ENCODE measurements at regions not wholly inside any gene's neighbourhood (a gene's known extent, or its start where the extent isn't known, plus 50 kb on each side); places are given as distances from the start of the nearest gene placed in this dataset.

DNA sequence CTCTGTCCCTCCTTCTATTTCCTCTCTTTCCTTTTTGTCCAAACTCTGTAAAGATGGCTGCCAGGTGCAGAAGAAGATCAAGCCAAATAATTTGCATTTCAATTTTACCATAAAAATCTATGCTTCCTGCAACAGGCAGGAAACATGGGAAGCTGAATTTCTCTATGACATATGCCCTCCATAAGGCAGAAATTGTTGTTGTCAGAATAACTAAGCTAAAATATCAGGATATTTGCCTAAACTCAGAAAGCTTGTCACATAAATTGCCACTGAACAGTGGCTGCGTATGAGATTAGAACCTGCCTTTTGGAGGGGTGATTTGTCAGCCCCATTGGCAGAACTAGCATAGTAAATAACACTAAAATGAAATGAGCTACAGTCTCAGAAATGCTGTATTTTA lies 288.3 kb upstream of the LMCD1 start:
- H3K9me3 ChIP-seq (ENCODE audit: control insufficient read depth, low read length) = no peaks in the 10 kb centered on the region
- DNase-seq = no peak

DNA sequence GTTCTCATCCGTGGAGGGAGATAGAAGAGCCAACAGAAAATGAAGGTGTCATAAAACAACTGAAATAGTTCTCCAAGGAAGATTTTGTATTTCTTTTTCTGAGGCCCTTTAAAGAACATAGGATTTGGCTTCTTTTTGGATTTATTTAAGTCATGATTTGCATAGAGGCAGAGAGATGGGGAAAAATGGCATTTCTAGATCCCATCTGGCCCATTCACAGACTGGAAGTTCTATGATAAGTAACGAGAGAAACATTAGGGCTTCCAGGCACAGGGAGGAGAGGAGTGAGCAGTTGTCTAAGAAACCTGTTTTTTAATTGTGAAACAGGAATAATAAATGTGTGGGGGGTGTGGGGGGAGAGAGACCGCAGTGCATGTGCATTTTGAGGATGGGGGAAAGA lies 285.8 kb upstream of the LMCD1 start:
- Histone ChIP-seq H3K27ac (ENCODE audit: insufficient read depth, low read length, poor library complexity, severe bottlenecking) (no peak overlapping the region), H3K4me1 (ENCODE audit: control insufficient read depth, insufficient read depth, low read length, poor library complexity, severe bottlenecking) (no peaks in the 10 kb centered on the region), H3K4me3 (ENCODE audit: insufficient read depth, low read depth, low read length, poor library complexity, severe bottlenecking) (no peak overlapping the region), H3K9me3 (ENCODE audit: control insufficient read depth, low read length) (no peaks in the 10 kb centered on the region), H3K36me3 (ENCODE audit: control insufficient read depth, insufficient read depth, low read length) (no peaks in the 10 kb centered on the region), H3K27me3 (replicated peaks; ENCODE audit: control insufficient read depth, insufficient read depth, low read length, poor library complexity, severe bottlenecking) (no peaks in the 10 kb centered on the region)
- no peak for DNase-seq

More for the DNA sequence above, 288.3 kb upstream of the LMCD1 start:
- Histone ChIP-seq H3K4me1 (ENCODE audit: control insufficient read depth, insufficient read depth, low read length, poor library complexity, severe bottlenecking) (no peaks in the 10 kb centered on the region), H3K27me3 (replicated peaks; ENCODE audit: control insufficient read depth, insufficient read depth, low read length, poor library complexity, severe bottlenecking) (no peaks in the 10 kb centered on the region), H3K4me3 (ENCODE audit: insufficient read depth, low read depth, low read length, poor library complexity, severe bottlenecking) (no peak overlapping the region), H3K27ac (ENCODE audit: insufficient read depth, low read length, poor library complexity, severe bottlenecking) (no peak overlapping the region), H3K36me3 (ENCODE audit: control insufficient read depth, insufficient read depth, low read length) (no peaks in the 10 kb centered on the region)

DNA sequence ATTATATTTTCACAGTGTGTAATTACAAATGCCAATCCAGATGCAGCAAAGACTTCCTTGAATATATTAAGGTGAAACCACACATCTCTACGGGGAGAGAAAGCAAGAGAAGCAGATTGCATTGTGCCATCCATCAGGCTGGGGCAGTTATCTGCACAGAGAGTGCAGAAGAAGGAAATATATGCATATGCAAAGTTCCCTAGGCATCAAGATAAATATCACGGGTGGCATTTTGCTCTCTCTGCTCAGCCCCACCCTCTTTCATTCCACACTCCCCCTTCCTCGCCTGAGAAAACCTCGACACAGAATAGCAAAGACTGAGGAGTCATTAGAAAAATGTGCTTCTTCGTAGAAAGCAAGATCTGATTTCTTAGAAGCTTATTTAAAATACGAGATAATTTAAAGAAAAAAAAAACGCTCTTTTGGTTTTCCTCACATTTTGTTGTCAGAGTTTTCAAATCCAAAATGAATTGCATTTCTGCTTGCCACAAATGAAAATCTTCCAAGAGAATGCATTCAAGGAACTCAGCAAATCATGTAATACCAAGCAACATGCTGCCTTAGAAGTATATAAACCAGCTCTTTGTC lies 283.2 kb upstream of the LMCD1 start:
- H3K9me3 ChIP-seq (ENCODE audit: control insufficient read depth, low read length) = no peaks in the 10 kb centered on the region
- H3K4me3 ChIP-seq (ENCODE audit: insufficient read depth, low read depth, low read length, poor library complexity, severe bottlenecking) = no peak overlapping the region
- DNase-seq = no peak
- no peaks in the 10 kb centered on the region for H3K4me1 ChIP-seq (ENCODE audit: control insufficient read depth, insufficient read depth, low read length, poor library complexity, severe bottlenecking)
- no peaks in the 10 kb centered on the region for H3K27me3 ChIP-seq (replicated peaks; ENCODE audit: control insufficient read depth, insufficient read depth, low read length, poor library complexity, severe bottlenecking)
- H3K27ac ChIP-seq (ENCODE audit: insufficient read depth, low read length, poor library complexity, severe bottlenecking) = no peak overlapping the region
- H3K36me3 ChIP-seq (ENCODE audit: control insufficient read depth, insufficient read depth, low read length) = no peaks in the 10 kb centered on the region

DNA sequence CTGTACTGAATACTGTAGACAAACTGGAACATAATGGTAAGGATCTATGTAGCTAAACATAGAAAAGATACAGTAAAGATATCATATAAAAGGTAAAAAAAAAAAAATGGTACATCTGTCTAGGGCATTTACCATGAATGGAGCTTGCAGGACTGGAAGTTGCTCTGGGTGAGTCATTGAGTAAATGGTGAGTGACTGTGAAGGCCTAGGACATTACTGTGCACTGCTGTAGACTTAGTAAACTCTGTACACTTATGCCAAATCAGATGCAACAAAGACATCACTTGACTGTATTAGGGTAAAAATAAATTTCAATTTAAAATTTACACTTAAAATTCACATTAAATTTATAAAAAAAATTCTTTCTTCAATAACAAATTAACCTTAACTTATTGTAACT lies 281.3 kb upstream of the LMCD1 start:
- no peaks in the 10 kb centered on the region for H3K27me3 ChIP-seq (replicated peaks; ENCODE audit: control insufficient read depth, insufficient read depth, low read length, poor library complexity, severe bottlenecking)
- H3K27ac ChIP-seq (ENCODE audit: insufficient read depth, low read length, poor library complexity, severe bottlenecking) = no peak overlapping the region
- H3K36me3 ChIP-seq (ENCODE audit: control insufficient read depth, insufficient read depth, low read length) = no peaks in the 10 kb centered on the region
- no peaks in the 10 kb centered on the region for H3K9me3 ChIP-seq (ENCODE audit: control insufficient read depth, low read length)
- H3K4me3 ChIP-seq (ENCODE audit: insufficient read depth, low read depth, low read length, poor library complexity, severe bottlenecking) = no peak overlapping the region
- DNase-seq = no peak
- H3K4me1 ChIP-seq (ENCODE audit: control insufficient read depth, insufficient read depth, low read length, poor library complexity, severe bottlenecking) = no peaks in the 10 kb centered on the region

DNA sequence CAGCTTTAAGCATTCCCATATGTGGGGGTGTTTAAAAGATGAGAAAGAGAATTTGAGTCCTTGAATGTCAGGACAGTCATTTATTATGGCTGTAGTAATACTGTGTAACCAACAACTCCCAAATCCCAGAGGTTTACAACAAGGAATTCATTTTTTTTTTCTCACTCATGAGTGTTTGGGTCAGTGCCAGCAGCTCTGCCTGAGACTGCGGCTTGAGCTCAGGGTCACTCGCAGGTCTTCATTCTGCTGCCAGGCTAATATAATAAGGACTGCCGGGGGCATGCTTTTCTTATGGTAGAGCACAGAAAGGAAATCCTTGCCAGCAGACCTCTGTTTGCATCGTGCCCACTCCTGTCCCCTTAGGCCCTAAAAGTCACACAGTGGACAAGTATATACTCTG lies 277.9 kb upstream of the LMCD1 start:
- Histone ChIP-seq H3K4me3 (ENCODE audit: insufficient read depth, low read depth, low read length, poor library complexity, severe bottlenecking) (no peak overlapping the region), H3K4me1 (ENCODE audit: control insufficient read depth, insufficient read depth, low read length, poor library complexity, severe bottlenecking) (no peaks in the 10 kb centered on the region), H3K27ac (ENCODE audit: insufficient read depth, low read length, poor library complexity, severe bottlenecking) (no peak overlapping the region), H3K9me3 (ENCODE audit: control insufficient read depth, low read length) (no peaks in the 10 kb centered on the region), H3K27me3 (replicated peaks; ENCODE audit: control insufficient read depth, insufficient read depth, low read length, poor library complexity, severe bottlenecking) (no peaks in the 10 kb centered on the region), H3K36me3 (ENCODE audit: control insufficient read depth, insufficient read depth, low read length) (no peaks in the 10 kb centered on the region)
- no peak for DNase-seq

DNA sequence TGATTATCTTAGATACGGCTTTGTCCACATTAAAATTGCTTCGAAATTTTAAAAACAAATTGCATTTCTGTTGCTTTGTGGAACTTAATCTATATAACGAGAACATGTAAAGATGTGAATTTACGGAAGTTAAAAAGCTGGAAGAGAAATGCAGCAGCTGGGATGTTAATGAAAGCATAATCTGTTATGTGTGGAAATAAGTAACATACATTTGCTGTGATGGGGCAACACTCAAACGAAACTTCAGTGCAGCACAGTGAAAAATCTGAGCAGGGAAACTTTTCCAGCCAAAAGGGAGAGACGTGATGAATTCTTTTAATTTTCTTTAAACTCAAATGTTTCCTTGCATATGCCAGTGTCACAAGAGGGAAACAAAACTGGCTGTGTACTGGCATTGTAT lies 276.7 kb upstream of the LMCD1 start:
- DNase-seq = no peak
- Histone ChIP-seq H3K9me3 (ENCODE audit: control insufficient read depth, low read length) (no peaks in the 10 kb centered on the region), H3K4me3 (ENCODE audit: insufficient read depth, low read depth, low read length, poor library complexity, severe bottlenecking) (no peak overlapping the region), H3K4me1 (ENCODE audit: control insufficient read depth, insufficient read depth, low read length, poor library complexity, severe bottlenecking) (no peaks in the 10 kb centered on the region), H3K36me3 (ENCODE audit: control insufficient read depth, insufficient read depth, low read length) (no peaks in the 10 kb centered on the region), H3K27me3 (replicated peaks; ENCODE audit: control insufficient read depth, insufficient read depth, low read length, poor library complexity, severe bottlenecking) (no peaks in the 10 kb centered on the region), H3K27ac (ENCODE audit: insufficient read depth, low read length, poor library complexity, severe bottlenecking) (no peak overlapping the region)

DNA sequence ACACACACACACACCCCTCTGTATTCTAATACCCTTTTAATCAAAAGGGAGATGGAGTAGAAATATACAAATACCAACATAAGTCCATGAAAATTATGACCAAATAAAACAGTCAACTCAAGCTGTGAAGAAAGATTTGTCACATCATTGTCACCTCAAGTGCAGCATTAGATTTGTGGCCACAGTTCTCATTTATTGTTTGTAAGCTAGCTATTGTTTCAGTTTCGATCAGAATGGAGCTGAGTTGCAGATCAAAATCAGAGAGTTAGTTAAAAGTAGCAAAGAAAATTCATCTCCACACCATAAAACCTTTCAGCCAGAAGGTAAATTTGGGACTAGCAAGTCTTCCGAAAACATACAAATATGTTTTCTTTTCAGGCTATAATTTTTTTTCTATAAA lies 267.7 kb upstream of the LMCD1 start:
- no peaks in the 10 kb centered on the region for H3K4me1 ChIP-seq (ENCODE audit: control insufficient read depth, insufficient read depth, low read length, poor library complexity, severe bottlenecking)
- no peaks in the 10 kb centered on the region for H3K36me3 ChIP-seq (ENCODE audit: control insufficient read depth, insufficient read depth, low read length)
- DNase-seq = no peak
- no peaks in the 10 kb centered on the region for H3K27me3 ChIP-seq (replicated peaks; ENCODE audit: control insufficient read depth, insufficient read depth, low read length, poor library complexity, severe bottlenecking)
- H3K27ac ChIP-seq (ENCODE audit: insufficient read depth, low read length, poor library complexity, severe bottlenecking) = no peak overlapping the region
- H3K9me3 ChIP-seq (ENCODE audit: control insufficient read depth, low read length) = no peaks in the 10 kb centered on the region
- H3K4me3 ChIP-seq (ENCODE audit: insufficient read depth, low read depth, low read length, poor library complexity, severe bottlenecking) = no peak overlapping the region

DNA sequence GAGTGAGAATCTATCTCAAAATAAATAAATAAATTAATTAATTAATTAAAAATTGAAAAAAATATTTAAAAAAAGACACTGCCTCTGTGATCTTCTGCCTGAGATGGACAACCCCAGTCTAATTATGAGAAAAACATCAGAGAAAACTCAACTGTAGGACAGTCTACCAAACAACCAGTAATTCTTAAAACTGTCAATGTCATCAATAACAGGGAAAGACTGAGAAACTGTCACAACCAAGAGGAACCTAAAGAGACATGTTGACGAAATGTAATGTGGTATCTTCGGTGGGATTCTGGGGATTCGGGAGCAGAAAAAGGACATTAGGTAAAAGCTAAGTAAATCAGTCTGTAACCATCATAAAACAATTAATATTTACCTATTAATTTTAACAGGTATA lies 265.4 kb upstream of the LMCD1 start:
- no peak overlapping the region for H3K4me3 ChIP-seq (ENCODE audit: insufficient read depth, low read depth, low read length, poor library complexity, severe bottlenecking)
- no peak for DNase-seq
- H3K9me3 ChIP-seq (ENCODE audit: control insufficient read depth, low read length) = no peaks in the 10 kb centered on the region
- no peak overlapping the region for H3K27ac ChIP-seq (ENCODE audit: insufficient read depth, low read length, poor library complexity, severe bottlenecking)
- H3K27me3 ChIP-seq (replicated peaks; ENCODE audit: control insufficient read depth, insufficient read depth, low read length, poor library complexity, severe bottlenecking) = no peaks in the 10 kb centered on the region
- H3K36me3 ChIP-seq (ENCODE audit: control insufficient read depth, insufficient read depth, low read length) = no peaks in the 10 kb centered on the region
- no peaks in the 10 kb centered on the region for H3K4me1 ChIP-seq (ENCODE audit: control insufficient read depth, insufficient read depth, low read length, poor library complexity, severe bottlenecking)

DNA sequence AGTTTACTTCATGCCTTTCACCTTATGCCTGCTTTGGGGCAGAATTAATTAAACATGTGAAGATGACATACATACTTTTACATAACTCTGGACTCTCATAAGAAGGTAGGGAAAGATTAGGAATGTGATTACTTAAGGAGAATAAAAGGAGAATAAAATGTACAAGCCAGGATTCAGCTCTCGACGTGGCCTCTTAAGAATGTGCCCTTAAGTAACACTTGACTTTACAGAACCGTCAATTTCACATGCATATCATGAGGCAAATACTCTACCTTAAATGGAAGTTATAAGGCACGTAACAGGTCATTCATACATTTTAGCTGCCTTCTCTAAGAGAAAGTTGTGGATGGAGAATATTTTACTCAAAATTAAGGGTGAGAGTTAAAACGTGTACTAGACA lies 263.7 kb upstream of the LMCD1 start:
- Histone ChIP-seq H3K9me3 (ENCODE audit: control insufficient read depth, low read length) (no peaks in the 10 kb centered on the region), H3K27ac (ENCODE audit: insufficient read depth, low read length, poor library complexity, severe bottlenecking) (no peak overlapping the region), H3K4me1 (ENCODE audit: control insufficient read depth, insufficient read depth, low read length, poor library complexity, severe bottlenecking) (no peaks in the 10 kb centered on the region), H3K36me3 (ENCODE audit: control insufficient read depth, insufficient read depth, low read length) (no peaks in the 10 kb centered on the region), H3K4me3 (ENCODE audit: insufficient read depth, low read depth, low read length, poor library complexity, severe bottlenecking) (no peak overlapping the region), H3K27me3 (replicated peaks; ENCODE audit: control insufficient read depth, insufficient read depth, low read length, poor library complexity, severe bottlenecking) (no peaks in the 10 kb centered on the region)
- DNase-seq = no peak

DNA sequence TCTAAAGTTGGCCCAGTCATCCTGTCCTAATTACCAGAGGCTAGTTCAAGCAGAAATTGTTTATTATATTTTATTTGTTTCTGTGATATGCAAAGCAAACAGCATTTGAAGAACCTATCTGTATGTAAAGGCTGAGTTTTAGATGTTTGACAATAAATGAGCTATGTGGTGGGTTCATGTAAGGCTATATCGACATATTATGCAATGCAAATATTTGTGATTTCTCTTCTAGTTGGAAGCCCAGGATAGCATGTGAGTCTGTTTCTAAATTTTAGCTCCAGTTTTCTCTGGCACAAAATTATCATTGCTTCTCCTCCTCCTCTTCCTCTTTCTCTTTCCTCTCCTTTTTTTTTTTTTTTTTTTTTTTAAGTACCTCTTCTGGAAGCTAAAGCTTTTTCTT lies 263.2 kb upstream of the LMCD1 start:
- Histone ChIP-seq H3K4me3 (ENCODE audit: insufficient read depth, low read depth, low read length, poor library complexity, severe bottlenecking) (no peak overlapping the region), H3K36me3 (ENCODE audit: control insufficient read depth, insufficient read depth, low read length) (no peaks in the 10 kb centered on the region), H3K27me3 (replicated peaks; ENCODE audit: control insufficient read depth, insufficient read depth, low read length, poor library complexity, severe bottlenecking) (no peaks in the 10 kb centered on the region), H3K4me1 (ENCODE audit: control insufficient read depth, insufficient read depth, low read length, poor library complexity, severe bottlenecking) (no peaks in the 10 kb centered on the region), H3K9me3 (ENCODE audit: control insufficient read depth, low read length) (no peaks in the 10 kb centered on the region), H3K27ac (ENCODE audit: insufficient read depth, low read length, poor library complexity, severe bottlenecking) (no peak overlapping the region)
- DNase-seq = no peak

DNA sequence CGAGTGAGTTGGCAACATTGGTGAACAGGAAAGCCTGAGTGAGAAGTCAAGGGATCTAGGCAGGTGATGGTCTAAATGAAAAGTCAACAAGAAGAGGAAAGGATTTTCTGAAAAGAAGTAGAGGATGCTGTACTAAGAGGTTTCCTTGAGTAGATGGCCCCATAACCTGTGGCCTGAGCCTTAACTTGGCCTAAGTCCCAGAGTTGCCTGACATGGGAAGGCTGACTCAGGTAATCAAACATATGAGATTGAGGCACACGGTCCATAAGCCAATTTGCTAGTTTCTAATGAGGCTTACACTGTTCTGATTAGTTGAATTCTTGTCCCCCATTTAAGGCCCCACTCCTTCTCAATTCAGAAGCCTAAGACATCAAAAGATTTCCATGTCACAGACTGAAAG lies 262.5 kb upstream of the LMCD1 start:
- no peak for DNase-seq
- H3K9me3 ChIP-seq (ENCODE audit: control insufficient read depth, low read length) = no peaks in the 10 kb centered on the region

More for the DNA sequence above, 262.5 kb upstream of the LMCD1 start:
- Histone ChIP-seq H3K27ac (ENCODE audit: insufficient read depth, low read length, poor library complexity, severe bottlenecking) (no peak overlapping the region), H3K27me3 (replicated peaks; ENCODE audit: control insufficient read depth, insufficient read depth, low read length, poor library complexity, severe bottlenecking) (no peaks in the 10 kb centered on the region), H3K4me1 (ENCODE audit: control insufficient read depth, insufficient read depth, low read length, poor library complexity, severe bottlenecking) (no peaks in the 10 kb centered on the region), H3K4me3 (ENCODE audit: insufficient read depth, low read depth, low read length, poor library complexity, severe bottlenecking) (no peak overlapping the region), H3K36me3 (ENCODE audit: control insufficient read depth, insufficient read depth, low read length) (no peaks in the 10 kb centered on the region)
